A204.1 (cell line): ENCODE measurements at regions not wholly inside any gene's neighbourhood (a gene's known extent, or its start where the extent isn't known, plus 50 kb on each side); places are given as distances from the start of the nearest gene placed in this dataset.
"Not testable (repeated sequence)": the region's sequence is repeated elsewhere in the genome, so short reads cannot be mapped to it uniquely, and the experiment has no call there.

Experiments
- FAIRE-seq: peaks from 2 replicates; lab custom pipeline; 2012; peaks lifted over from hg19 to GRCh38; lab: Jason Lieb, UNC

- not testable (repeated sequence) for FAIRE-seq
Measured at GRCh38 chr16:18148132-18148531, 188.4 kb downstream of the NPIPA8 start.

GRCh38 chr16:18146601-18147142, 189.9 kb downstream of the NPIPA8 start:
- FAIRE-seq, result not testable (repeated sequence)

GRCh38 chr16:18142066-18142465, 194.5 kb downstream of the NPIPA8 start:
- not testable (repeated sequence) for FAIRE-seq

GRCh38 chr16:18136288-18136687, 200.2 kb downstream of the NPIPA8 start:
- not testable (repeated sequence) for FAIRE-seq

GRCh38 chr16:18135024-18135423, 201.5 kb downstream of the NPIPA8 start:
- not testable (repeated sequence) for FAIRE-seq

GRCh38 chr16:18131587-18131986, 204.9 kb downstream of the NPIPA8 start:
- FAIRE-seq, result peak; percentile 44

- not testable (repeated sequence) for FAIRE-seq
Measured at GRCh38 chr16:18130478-18131120, 205.9 kb downstream of the NPIPA8 start.

GRCh38 chr16:18127033-18127432, 209.5 kb downstream of the NPIPA8 start:
- FAIRE-seq, result not testable (repeated sequence)

- FAIRE-seq, result not testable (repeated sequence)
Measured at GRCh38 chr16:18119092-18119491, 217.4 kb downstream of the NPIPA8 start.

- FAIRE-seq, result not testable (repeated sequence)
Measured at GRCh38 chr16:18118684-18119083, 217.9 kb downstream of the NPIPA8 start.

- FAIRE-seq, result not testable (repeated sequence)
Measured at GRCh38 chr16:18118071-18118470, 218.5 kb downstream of the NPIPA8 start.

- not testable (repeated sequence) for FAIRE-seq
Measured at GRCh38 chr16:18104412-18104811, 232.1 kb downstream of the NPIPA8 start.

- not testable (repeated sequence) for FAIRE-seq
Measured at GRCh38 chr16:18101077-18101476, 235.5 kb downstream of the NPIPA8 start.

- FAIRE-seq, result not testable (repeated sequence)
Measured at GRCh38 chr16:18092605-18093004, 243.9 kb downstream of the NPIPA8 start.

- not testable (repeated sequence) for FAIRE-seq
Measured at GRCh38 chr16:18080658-18081363, 255.7 kb downstream of the NPIPA8 start.

GRCh38 chr16:18077910-18078309, 258.6 kb downstream of the NPIPA8 start:
- FAIRE-seq, result not testable (repeated sequence)

- FAIRE-seq, result no peak
Measured at GRCh38 chr16:18072161-18072560, 264.4 kb downstream of the NPIPA8 start.

- no peak for FAIRE-seq
Measured at GRCh38 chr16:18069683-18070082, 266.9 kb downstream of the NPIPA8 start.

GRCh38 chr16:18068477-18068876, 268.1 kb downstream of the NPIPA8 start:
- FAIRE-seq, result no peak

- no peak for FAIRE-seq
Measured at GRCh38 chr16:18062713-18063112, 273.8 kb downstream of the NPIPA8 start.

GRCh38 chr16:18060351-18060750, 276.2 kb downstream of the NPIPA8 start:
- FAIRE-seq, result no peak

GRCh38 chr16:18059577-18059976, 277.0 kb downstream of the NPIPA8 start:
- FAIRE-seq, result no peak

GRCh38 chr16:18059089-18059488, 277.4 kb downstream of the NPIPA8 start:
- FAIRE-seq, result no peak
